Glomerular visceral epithelial cell (primary cell): ENCODE measurements at regions not wholly inside any gene's neighbourhood (a gene's known extent, or its start where the extent isn't known, plus 50 kb on each side); places are given as distances from the start of the nearest gene placed in this dataset.
A peak's percentile ranks its signal among the peaks of the same experiment; 100 is the strongest.

Source experiments
- DNase-seq: peaks from one replicate; pipeline ENCODE4 v3.0.0-alpha.2; 2016; ENCODE audit errors: extremely low spot score

DNA sequence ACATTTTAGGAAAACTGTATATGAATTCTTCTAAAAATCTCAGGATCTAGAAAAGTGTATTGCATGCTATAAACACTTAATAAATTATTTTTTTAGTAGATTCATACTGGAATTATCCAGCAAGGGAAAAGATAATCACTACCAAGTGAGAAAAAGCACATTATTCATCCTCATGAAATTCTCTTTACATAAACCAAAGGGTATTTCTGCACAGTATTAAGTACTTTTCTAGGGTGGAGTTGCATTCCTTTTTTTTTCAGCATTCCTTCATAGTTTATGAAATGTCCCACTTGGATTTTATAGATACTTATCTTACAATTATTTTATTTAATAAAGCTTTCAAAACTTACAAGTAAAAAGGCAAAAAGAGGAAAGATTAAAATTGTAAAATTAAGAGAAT is 403.3 kb downstream of the HGF start:
- no peak for DNase-seq

DNA sequence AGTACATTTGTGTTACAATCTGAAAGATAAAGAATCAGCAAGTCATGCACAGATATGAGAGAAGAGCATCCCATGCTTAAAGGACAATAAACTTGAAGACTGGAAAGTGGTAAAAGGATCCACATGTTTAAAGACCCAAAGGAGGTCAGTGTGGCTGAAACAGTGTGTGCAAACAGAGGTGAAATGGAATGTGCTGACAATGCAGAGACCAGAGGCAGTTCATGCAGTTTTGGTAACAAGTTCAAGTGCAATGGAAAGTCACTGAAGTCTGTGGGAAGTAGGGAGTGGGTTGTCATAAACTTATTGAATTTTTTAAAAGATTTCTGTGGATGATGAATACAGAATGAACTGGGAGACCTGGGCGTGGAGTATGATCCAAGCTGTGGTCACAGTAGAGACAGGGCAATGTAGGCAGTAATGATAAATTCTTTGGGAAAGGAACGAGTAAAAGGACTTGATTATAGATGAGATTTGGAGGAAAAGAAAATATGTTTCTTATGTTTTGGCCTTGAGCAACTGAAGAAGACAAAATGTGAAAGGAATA is 408.0 kb downstream of the HGF start:
- no peak for DNase-seq

DNA sequence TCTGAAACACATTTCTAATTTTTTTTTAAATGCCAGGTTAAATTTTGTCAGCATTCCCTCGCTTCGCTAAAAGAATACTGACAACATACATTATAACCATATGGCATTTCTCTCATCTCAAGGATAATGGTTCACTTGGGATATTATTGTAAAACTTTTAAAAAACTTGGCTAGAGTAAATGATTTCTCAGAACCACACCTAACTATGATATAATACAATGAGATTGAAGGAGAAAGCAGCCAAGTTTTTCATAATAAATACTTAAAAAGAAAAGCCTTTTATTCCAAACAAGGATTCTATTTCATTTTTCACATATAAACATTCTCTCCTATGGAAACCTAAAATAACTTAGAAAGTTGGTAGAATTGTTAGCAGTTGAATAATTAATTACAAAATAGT is 413.9 kb downstream of the HGF start:
- DNase-seq, result no peak

DNA sequence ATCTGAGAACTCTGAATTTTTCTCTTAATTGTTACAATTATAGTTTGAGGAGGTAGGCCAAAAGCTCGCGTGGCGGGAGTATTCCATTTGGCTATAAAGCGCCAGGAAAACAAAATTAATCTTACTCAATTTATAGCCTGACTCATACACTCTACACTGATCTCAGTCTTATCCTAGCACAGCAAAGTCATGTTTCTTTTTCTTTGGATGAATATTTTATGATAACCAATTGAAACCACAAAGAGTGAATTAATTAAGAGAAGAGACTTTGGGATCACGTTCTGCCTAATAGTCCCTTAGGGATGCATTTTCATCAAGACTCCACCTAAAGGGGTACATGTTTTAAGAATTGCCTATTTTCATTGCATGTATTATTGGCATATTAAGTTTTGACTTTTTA is 420.8 kb downstream of the HGF start:
- DNase-seq, result no peak

DNA sequence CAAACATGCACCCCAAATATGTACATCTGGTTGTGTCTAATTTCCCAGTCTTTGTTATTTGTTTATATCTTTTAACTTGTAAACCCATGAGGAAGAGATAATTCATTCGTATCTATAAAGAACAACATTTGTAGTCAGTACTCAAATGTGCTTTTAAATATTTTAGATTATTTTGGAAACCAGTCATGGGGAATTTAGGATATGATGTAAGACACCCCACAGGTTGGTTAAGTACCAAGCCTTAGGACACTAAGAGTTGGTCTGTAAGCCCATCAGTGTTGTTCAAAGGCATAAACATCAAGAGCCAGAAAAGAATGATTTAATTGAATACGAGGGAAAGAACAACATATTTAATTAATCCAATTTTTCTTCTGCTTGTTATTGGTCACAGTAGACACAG is 421.1 kb upstream of the SEMA3C start:
- no peak for DNase-seq

DNA sequence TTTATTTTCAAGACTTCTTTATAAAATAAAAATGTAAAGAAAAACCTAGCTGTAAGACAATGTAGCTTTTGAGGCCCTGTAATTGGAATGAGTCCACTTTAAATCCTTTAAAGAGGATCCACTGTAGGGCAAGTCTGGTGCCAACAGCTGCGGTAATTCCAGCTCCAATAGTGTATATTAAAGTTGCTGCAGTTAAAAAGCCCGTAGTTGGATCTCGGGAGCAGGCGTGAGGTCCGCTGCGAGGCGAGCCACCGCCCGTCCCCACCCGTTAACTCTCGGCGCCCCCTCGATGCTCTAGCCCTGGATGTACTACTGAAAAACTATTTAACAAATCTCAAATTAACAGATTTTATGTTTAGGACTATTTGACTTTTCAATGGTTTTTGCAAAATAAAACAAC is 414.7 kb upstream of the SEMA3C start:
- DNase-seq, result no peak

DNA sequence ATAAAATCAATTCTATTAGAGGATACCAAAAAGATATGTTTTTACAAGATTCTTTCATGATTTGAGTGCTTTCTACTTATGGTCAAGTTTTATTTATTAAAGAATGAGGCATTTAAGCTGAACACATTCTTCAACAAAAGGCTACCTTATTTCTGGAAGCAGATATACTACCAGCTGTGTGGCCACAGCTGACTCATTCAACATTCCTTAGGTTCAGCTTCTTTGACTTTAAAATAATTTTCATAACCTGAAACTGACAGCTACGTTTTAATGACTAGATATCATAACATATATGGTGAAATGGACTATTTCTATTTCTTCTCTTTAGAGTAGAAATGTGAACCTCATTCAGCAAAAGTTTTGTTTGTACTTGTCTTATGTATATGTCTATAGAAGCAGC is 414.2 kb upstream of the SEMA3C start:
- peak; percentile 48 for DNase-seq

DNA sequence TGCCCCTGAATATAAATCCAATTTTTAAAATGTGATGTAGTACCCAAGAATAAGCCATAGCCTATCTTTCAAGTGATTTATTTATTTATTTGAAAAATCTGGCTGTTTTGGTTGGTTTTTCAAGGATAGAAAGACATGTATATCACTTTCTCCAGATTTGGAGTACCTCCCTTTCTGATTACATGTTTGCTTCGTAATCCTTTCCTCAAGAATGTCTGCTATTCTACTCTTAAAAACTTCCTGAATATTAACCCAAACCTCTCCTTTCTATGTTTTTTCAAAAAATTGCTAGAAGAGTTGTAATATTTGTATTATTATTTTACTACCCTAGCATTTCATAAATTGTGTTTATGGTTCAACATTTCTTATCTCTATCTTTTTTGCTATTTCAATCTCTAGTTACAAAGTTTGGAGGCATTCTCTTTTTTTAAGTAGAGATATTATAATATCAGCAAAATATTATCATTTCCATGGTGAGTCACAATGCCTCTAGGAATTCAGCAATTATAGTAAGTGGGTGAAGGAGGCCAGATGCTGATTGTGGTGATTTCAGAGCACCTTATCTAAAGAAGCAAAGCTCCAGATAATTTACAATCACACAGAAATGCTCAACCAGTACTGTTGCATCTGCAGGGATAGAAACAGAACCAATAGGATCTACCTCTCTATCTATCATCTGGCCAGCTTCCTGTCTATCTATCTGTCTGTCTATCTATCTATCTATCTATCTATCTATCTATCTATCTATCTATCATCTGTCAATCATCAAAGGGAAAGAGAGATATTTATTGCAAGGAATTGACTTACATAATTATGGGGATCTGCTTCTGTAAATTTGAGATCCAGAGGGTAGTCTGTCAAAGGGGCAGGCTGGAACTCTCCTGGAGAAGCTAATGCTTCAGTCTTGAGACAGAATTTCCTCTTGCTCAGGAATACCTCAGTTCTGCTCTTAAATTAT is 412.5 kb upstream of the SEMA3C start:
- no peak for DNase-seq

DNA sequence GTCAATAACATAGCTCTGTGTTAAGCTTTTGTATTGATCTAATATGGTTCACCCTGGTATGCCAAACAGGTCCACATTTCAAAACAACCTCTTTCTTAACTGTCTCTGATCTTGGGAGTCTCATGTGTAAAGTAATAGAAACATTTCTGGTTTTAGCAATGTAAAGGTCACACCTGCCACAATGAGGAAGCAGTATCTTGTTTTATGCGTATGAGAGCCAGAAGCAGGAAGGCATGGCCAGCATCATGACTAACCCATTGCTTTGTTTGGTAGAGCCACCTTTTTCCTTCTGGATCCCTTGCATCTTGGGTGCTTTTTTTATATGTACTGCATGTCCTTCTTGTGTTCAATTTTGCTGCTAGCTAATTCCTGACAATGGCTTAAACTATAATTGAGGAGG is 411.3 kb upstream of the SEMA3C start:
- DNase-seq, result no peak

DNA sequence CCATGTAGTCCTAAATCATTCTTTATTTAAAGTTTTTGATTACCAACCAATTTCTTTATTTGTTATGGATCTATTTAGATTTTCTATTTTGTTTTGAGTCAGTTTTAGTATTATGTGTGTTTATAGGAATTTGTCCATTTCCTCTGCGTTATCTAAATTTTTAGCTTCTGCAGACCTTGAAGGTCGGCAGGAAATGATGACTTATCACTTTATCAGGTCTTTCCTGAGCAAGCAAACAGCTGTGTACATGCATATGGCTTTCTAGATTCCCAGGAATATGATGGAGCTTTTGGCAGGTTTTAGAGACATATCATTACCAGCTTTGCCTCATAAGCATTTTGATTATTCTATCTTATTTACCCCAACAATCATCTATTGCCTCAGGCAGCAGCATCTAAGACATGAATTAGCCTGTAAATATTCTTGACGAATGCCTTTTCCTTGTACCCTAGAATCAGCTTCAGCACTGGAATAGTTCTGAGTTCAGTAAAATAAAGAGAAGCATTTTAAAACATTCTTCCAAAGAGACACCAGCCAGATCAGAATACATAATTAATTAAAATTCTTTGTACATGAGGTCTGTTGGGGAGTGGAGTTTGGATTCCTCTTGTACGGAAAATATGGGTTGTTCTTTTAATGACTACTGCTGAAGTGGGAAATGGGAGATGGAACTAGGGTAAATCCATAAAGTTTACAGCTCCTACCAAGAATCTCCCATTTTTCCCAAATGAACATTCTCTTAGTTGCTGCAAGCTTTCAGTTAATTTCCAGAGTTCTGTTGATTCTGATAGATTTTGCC is 408.8 kb upstream of the SEMA3C start:
- DNase-seq, result no peak

DNA sequence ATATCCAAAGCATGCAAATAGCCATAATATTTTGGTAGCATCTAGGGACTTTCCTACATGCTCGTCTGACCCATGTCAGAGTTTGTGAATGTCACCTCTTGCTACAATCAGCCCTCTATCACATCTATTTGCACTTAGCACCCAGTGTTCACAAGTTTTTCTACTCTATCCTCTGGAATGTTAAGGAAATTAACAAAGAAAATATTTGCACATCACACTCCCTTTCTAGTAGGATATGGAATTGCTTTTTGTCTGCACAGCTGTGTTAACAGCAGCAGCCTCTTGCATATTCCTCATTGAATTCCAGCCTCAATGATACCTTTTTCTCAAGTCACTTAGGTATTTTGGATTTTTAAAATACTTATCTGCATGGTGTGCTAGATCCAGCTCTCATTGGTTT is 403.1 kb upstream of the SEMA3C start:
- DNase-seq, result no peak

DNA sequence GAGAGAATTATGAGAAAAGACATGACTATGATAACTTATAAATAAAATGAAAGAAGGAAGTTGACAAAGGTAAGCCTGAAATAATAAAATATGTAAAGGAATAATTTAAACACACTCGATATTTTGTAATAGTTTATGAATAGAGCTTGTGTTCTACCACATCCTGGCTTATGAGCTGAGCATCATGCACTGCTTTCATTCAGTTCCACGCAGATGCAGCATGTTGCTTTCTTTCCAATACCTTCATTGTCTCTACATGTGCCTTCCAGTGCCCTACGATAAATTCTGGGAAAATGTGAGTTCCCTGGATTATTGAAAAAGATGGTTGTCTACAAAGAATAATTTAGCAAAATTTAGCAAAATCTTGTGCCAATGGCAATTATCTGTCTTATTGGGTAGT is 398.9 kb upstream of the SEMA3C start:
- no peak for DNase-seq

DNA sequence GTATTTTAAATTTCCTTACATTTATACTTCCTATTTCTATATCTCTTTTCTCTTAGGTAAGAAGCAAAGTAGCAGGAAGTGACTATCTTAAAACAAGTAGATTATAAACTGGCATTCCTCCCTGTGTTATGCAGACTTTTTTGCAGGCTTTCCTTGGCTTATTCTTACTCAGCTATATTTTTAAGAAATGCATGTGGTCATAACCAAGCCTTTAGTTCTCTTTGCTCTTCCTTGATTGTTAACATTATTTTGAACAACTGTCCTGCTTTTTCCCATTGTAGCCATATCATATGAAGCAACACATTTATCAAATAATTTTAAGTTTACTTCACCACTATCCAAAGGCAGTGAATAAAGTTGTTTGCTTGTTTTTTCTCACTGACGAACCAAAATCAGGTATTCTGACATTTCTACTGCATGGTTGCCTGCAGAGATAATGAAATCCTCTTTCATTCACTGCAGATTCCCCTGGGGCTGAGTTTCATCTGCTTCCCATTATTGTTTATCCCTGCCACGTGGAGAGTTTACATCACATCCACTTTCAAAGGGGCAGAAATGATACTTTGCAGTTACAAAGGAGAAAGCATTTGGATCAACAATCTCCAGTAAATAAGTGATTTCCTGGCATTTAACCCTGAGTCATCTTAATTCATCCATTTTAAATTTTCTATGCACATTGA is 389.9 kb upstream of the SEMA3C start:
- DNase-seq, result no peak

DNA sequence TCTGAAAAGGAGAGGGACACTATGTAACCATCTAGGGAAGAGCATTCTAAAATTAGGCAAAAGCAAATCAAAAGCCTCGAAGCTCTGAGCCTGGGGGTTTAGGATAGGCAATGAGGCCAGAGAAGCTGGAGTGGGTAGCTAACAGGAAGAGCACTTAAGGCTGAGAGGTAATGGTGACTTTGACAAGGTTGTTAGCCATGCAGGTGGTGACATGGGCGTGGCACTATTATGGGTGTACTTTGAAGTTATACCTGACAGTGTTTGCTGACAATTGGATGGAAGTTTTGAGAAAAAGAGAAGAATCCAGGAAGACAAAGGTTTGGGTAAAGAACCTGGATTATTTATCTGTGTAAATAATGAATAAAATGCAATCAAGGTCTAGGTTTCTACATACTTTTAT is 383.0 kb upstream of the SEMA3C start:
- DNase-seq, result no peak

DNA sequence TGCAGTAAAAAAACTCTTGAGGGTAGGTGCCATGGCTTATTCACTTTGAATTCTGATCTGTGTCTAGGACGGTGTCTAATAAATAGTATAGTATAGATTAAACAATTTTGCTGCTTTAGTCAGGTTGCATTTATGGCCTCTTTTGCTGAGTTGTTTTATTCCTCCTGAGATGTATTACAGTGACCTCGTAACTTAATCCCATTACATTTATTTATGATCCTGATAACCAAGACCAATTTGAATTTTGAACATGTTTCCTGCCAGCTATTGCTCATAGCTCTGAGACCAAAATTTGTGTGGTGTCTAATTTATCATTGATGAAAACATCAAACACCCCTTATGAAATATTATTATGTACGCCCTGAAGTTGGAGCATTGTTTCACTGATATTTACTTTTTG is 381.9 kb upstream of the SEMA3C start:
- no peak for DNase-seq

DNA sequence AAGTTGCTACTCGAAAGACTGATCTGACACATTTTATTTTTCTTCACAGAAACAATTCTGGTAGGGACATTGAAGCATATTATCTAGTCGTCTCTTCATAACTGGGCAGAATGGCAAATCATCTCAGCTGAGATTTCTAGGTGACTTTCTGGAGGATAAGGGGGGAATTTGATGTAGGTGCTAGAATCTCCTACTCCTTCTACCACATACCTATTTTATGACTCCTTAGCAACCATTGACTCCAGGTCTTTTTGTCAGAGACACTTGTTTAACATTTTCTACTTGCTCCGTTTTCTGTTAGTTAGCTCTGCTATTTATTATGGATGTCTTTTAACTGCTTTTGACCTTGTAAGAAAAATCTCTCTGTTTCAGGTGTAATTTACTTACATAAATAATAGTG is 380.9 kb upstream of the SEMA3C start:
- DNase-seq, result peak; percentile 2

DNA sequence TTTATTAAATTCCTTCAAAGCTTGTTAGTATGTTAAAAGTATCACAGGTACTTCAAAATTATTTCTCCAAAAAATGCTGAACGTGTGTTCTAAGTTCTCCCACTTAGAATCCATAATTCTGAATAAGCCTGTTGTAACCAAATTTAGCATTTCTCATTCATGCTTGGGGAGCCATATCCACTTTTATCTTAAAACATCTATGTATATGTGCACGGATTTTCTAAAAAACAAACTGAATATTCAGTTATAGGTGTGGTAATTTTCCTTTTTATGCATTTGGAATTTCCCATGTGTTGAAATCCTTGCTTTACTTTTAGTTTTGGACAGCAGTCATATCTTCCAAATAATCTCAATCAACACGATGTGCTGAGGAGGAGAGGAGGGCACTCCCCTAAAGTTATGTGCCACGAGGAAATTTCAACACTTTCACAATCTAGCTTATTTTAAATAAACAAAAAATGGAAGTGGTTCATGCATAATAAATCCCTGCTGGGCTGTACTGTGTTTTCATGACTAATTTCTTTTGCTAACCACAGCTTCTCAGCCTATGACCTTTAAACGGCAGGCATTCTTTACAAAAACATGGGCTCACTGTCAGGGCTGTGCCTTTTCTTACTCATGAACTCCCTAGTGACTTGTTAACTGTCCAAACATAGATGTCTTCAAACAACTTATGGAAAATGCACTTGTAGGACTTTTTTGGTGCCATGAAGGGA is 380.3 kb upstream of the SEMA3C start:
- DNase-seq, result peak; percentile 74

DNA sequence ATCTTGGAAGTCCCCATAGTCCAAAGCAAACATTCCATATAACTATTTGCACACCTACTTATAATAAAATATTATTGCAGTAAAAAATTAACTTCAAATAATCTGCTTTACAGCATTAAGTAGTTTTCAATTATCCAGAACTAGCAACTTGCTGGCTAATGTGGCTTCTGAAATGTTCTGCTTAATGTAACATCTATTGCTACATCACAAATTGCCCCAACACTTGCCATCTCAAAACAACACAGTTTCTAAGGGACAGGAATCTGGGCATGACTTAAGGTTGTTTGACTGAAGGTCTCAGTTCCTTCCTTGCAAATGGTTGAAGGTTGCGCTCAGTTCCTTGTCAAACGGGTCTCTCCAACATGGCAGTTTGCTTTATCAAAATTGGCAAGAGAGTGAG is 378.5 kb upstream of the SEMA3C start:
- no peak for DNase-seq

DNA sequence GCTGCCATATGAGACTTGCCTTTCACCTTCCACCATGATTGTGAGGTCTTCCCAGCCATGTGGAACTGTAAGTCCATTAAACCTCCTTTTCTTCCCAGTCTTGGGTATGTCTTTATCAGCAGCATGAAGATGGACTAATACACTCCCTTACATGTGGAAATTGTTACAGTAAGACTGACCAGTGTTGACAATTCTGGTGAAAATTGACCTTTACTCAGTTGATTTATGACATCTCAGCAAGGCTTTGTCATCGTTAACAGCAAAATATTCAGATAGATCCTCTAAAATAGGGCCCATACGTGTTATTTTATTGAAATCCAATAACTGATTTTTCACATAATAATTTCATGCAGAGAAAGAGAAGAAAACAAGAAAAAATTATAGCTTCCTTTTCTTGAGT is 377.9 kb upstream of the SEMA3C start:
- no peak for DNase-seq

DNA sequence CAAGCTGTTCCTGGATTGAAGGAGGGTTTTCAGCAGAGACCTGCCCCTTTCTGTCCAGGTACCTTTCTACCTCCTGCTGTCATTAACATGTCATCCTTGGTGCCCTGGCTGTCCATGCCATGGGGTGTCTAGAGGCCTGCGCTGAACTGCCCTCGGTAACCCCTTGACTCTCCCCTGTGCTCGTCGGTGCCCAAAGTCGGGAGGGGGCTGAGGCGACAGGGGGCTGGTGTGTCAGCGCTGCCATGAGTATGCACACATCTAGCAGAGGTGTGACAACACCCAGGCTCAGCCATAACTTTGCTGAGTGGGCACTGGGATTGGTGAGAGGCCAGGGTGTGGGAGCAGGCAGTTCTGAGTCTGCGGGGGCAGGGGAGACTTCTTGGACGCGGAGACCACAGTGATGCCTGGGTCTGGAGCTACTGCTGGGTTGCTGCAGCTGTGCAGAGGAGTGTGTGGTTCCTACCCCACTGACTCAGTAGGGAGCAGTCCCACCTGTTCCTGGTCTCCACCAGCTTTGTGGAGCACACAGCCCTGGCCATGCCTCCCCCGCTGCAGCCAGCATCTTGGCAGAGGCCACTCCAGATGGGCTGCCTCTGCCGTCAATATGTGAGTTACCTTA is 376.2 kb upstream of the SEMA3C start:
- DNase-seq, result no peak

DNA sequence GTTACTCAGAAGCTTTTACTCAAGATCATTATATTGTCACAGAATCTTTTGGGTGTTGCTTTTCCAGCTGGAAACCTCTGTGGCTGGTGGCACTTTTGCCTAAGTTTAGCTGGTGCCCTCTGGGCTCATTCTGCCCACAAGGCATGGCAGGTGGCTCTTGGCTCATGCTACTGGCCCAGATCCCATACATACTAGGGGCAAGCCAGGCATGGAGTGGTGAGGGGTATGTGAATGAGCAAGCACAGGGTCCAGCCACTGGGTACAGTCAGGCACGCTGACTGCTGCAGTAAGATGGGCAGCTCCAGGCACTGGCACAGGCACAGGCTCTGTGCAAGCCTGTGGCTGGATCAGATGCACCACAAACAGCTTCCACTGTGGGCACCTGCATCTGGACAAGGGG is 375.0 kb upstream of the SEMA3C start:
- DNase-seq, result no peak
